ENCODE measurements at regions not wholly inside any gene's neighbourhood (a gene's known extent, or its start where the extent isn't known, plus 50 kb on each side); places are given as distances from the start of the nearest gene placed in this dataset.
A peak's percentile ranks its signal among the peaks of the same experiment; 100 is the strongest.

DNA sequence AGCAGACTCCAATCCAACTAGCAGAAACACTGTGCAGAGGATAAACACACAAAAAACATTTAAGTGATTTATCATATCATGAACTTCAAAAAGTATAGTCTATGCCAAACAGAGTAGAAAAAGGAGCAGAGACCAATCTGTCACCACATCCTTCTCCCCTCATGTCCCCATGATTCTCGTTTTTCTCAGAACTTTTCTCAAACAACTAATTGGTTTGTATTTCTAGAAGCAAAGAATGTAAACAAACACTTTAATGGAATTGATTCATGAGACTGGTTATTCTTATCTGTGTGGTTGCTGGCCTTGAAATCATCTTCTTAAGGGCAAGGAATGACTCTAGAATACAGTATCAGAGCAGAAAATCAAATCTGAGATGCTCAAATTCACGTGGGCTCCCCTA, 294.2 kb upstream of the THBS1 start:
- H3K27ac ChIP-seq (ENCODE audit: low read depth in 1 of 2, low read length in 1 of 2) = no peak overlapping the region
- no peaks in the 10 kb centered on the region for H3K27me3 ChIP-seq (ENCODE audit: control insufficient read depth in 3 of 3, insufficient read depth in 3 of 3, low read length in 2 of 3)
- TF ChIP-seq, protein P1, sequence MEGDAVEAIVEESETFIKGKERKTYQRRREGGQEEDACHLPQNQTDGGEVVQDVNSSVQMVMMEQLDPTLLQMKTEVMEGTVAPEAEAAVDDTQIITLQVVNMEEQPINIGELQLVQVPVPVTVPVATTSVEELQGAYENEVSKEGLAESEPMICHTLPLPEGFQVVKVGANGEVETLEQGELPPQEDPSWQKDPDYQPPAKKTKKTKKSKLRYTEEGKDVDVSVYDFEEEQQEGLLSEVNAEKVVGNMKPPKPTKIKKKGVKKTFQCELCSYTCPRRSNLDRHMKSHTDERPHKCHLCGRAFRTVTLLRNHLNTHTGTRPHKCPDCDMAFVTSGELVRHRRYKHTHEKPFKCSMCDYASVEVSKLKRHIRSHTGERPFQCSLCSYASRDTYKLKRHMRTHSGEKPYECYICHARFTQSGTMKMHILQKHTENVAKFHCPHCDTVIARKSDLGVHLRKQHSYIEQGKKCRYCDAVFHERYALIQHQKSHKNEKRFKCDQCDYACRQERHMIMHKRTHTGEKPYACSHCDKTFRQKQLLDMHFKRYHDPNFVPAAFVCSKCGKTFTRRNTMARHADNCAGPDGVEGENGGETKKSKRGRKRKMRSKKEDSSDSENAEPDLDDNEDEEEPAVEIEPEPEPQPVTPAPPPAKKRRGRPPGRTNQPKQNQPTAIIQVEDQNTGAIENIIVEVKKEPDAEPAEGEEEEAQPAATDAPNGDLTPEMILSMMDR (IDR thresholded peaks at IDR 0.05; ENCODE audit: control extremely low read depth, extremely low read depth) = no peak
- no peaks in the 10 kb centered on the region for H3K9me3 ChIP-seq (ENCODE audit: control insufficient read depth in 4 of 4, insufficient read depth in 3 of 4, low read length in 3 of 4)
- peak; percentile 6 for ATAC-seq (ENCODE audit: insufficient read depth, low FRiP score)
- no peaks in the 10 kb centered on the region for H3K36me3 ChIP-seq (ENCODE audit: control insufficient read depth in 4 of 4, insufficient read depth in 4 of 4, low read length in 4 of 4)
- H3K9ac ChIP-seq (ENCODE audit: insufficient read depth in 1 of 2, low read length in 2 of 2) = no peak overlapping the region
- 46 to 56% methylated on average over 2 of the region's 2 CpGs for WGBS, 2 donors
- H3K4me3 ChIP-seq = no peak overlapping the region
- H3K4me1 ChIP-seq (ENCODE audit: control insufficient read depth in 5 of 5, insufficient read depth in 5 of 5, low read length in 5 of 5) = peaks cover 0 to 33% (median 7%) of the 10 kb centered on the region in 5 donors
- DNase-seq = peak in 2 of 3 donors; percentile 80 to 89

DNA sequence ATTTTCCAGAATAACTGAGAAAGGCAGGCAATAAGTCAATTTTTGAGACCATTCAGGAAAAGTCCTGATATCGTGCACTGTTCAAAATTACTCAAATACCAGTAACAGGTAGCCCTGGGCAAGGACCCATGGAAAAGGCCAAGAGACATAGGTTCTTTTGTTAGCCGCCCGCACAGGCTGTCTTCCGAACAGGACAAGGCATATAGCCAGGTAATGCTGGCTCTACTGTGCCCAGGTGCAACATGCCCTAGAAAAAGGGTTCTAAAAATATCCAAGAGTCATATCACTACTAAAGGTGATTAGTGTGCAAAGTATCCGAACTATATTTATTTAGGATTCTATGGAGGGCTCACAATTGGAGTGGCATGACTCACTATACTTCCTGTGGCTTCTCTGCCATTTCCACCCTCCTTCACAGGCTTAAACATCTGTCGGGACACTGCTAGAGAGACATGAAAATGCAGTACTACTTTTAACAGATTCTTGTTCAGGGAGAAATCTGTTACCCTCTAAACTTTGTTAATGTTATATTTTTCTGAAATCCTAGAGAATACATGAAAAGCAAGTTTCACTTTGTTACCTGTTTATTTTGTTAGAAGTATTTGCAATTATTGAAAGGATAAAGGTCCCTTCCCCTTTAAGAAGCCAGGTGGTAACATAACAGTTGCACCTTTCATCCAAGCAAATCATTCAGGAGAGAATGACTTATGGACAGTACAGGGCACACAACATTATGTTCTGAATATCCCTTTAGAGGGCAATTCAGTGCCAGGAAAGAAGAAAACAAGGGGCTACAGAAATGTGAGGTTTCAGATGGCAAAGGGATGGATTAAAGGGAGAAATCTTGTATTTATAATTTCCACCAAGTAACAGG, 293.3 kb upstream of the THBS1 start:
- TF ChIP-seq, protein P1 (IDR thresholded peaks at IDR 0.05; ENCODE audit: control extremely low read depth, extremely low read depth) = no peak
- DNase-seq (peak in 1 of 3 donors; percentile 15), ATAC-seq (ENCODE audit: insufficient read depth, low FRiP score) (no peak)
- H3K27me3 ChIP-seq (ENCODE audit: control insufficient read depth in 3 of 3, insufficient read depth in 3 of 3, low read length in 2 of 3) = no peaks in the 10 kb centered on the region
- 70 to 80% methylated on average over 6 of the region's 6 CpGs for WGBS, 2 donors
- H3K9me3 ChIP-seq (ENCODE audit: control insufficient read depth in 4 of 4, insufficient read depth in 3 of 4, low read length in 3 of 4) = peaks cover 0 to under 1% (median 0%) of the 10 kb centered on the region in 4 donors
- no peak overlapping the region for H3K27ac ChIP-seq (ENCODE audit: low read depth in 1 of 2, low read length in 1 of 2)
- no peak overlapping the region for H3K9ac ChIP-seq (ENCODE audit: insufficient read depth in 1 of 2, low read length in 2 of 2)
- no peak overlapping the region for H3K4me3 ChIP-seq
- H3K4me1 ChIP-seq (ENCODE audit: control insufficient read depth in 5 of 5, insufficient read depth in 5 of 5, low read length in 5 of 5) = peaks cover 0 to 33% (median 7%) of the 10 kb centered on the region in 5 donors
- H3K36me3 ChIP-seq (ENCODE audit: control insufficient read depth in 4 of 4, insufficient read depth in 4 of 4, low read length in 4 of 4) = no peaks in the 10 kb centered on the region

DNA sequence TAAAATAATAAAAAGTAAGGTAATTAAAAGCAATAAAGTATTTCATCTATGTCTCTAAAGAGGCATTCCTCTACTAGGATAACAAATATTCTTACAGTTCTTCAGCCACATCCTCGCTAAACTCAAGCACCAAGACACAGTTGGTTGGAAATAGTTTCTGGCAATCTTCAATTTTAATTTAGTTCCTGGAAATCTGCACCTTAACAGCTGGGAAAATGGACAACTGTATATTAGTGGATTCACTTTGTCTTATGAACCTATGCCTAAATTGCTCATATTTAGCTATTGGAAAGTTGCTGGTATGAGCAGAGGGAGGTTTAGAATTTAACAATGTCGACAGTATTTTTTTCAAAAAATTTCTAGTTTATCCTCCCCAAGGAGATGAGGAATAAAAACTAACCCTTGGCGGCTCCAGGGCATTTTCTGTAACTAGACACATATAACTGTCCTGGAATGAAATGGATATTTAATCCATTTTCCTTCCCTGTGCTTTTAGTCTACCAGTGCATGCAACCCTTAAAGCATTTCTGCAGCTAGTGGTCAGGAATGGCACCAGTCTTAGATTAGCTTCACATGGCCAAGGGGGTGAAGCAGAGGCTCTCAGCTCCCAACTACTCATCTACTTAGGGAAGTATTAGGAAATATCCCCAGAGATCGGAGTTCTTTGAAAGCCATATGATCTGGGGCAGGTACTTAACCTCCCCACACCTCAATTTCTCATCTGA, 290.0 kb upstream of the THBS1 start:
- H3K4me3 ChIP-seq = no peak overlapping the region
- H3K36me3 ChIP-seq (ENCODE audit: control insufficient read depth in 4 of 4, insufficient read depth in 4 of 4, low read length in 4 of 4) = no peaks in the 10 kb centered on the region
- no peak for DNase-seq
- 94% methylated on average over 4 of the region's 4 CpGs for WGBS, 2 donors
- peaks cover 0 to 18% (median 6%) of the 10 kb centered on the region in 5 donors for H3K4me1 ChIP-seq (ENCODE audit: control insufficient read depth in 5 of 5, insufficient read depth in 5 of 5, low read length in 5 of 5)
- no peak overlapping the region for H3K9ac ChIP-seq (ENCODE audit: insufficient read depth in 1 of 2, low read length in 2 of 2)
- H3K27ac ChIP-seq (ENCODE audit: low read depth in 1 of 2, low read length in 1 of 2) = no peak overlapping the region
- no peaks in the 10 kb centered on the region for H3K27me3 ChIP-seq (ENCODE audit: control insufficient read depth in 3 of 3, insufficient read depth in 3 of 3, low read length in 2 of 3)
- ATAC-seq (ENCODE audit: insufficient read depth, low FRiP score) = no peak
- peaks cover 0 to 6% (median under 1%) of the 10 kb centered on the region in 4 donors for H3K9me3 ChIP-seq (ENCODE audit: control insufficient read depth in 4 of 4, insufficient read depth in 3 of 4, low read length in 3 of 4)
- TF ChIP-seq, protein P1 (IDR thresholded peaks at IDR 0.05; ENCODE audit: control extremely low read depth, extremely low read depth) = no peak
